ENCODE measurements at regions not wholly inside any gene's neighbourhood (a gene's known extent, or its start where the extent isn't known, plus 50 kb on each side); places are given as distances from the start of the nearest gene placed in this dataset.

DNA sequence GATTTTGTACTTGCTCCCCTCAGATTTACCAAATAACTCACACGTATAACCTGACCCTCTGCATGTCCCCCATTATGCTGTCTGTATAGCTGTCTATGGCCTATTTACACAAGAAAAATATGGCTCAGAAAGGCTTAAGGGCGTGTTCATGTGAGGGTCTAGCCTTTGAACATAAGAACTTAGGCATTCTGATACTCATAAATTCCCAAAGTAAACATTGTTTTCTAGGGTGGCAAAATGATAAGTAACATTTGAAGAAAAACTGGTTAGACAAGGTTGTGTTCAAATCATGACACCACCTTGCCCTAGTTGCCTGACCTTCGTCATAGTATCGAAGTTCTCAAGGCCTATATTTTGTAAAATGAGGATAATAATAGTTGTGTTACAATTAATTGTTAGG is 394.6 kb downstream of the LRRIQ3 start:
- TF ChIP-seq CTCF (IDR thresholded peaks at IDR 0.05) (no peak), POLR2A (IDR thresholded peaks at IDR 0.05) (no peak)

Data from adrenal gland (tissue), 5 donors.